ENCODE measurements at regions not wholly inside any gene's neighbourhood (a gene's known extent, or its start where the extent isn't known, plus 50 kb on each side); places are given as distances from the start of the nearest gene placed in this dataset.

DNA sequence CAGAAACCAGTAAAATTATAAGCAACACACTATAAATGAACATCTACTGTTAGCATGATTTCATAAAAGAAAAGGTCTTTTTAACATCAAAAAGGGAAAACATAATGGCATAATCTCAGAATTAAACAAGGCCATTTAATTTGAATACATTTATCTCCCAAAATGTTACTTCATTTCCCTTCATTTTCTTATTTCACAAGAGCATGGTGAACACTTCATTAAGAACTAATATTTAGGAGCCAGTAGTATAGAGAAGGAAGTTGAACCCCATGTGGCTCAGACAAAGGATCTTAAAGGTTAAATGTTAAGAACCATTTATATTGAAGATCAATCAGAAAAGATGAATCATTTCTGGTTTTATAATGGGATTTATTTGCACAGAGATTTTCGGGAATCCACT, 981.7 kb downstream of the TTLL7 start:
- ChIA-PET CTCF (no interaction called here), POLR2A (no interaction called here)

DNA sequence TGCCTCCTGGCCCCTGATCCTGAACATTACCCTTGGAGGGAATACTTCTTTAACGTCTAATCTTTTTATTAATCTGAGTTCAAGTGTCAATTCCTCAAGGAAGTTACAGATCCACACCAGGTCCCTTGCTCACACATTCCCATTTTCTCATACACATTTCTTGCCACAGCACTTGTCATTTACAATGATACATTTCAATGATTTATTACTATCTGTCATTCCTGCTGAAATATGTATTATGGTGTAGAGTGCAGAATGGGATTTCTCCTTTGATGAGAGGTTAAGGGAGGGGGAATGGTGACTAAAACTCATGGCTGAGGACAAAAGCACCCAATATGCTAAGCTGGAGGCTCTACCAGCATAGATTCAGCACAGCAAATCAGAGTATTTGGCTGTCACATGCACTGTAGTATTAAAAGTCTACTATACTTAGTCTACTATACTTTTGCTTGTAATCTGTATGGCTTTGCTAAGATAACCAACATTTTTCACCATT, 982.5 kb downstream of the TTLL7 start:
- CTCF ChIA-PET: no interaction called here
- POLR2A ChIA-PET: no interaction called here

DNA sequence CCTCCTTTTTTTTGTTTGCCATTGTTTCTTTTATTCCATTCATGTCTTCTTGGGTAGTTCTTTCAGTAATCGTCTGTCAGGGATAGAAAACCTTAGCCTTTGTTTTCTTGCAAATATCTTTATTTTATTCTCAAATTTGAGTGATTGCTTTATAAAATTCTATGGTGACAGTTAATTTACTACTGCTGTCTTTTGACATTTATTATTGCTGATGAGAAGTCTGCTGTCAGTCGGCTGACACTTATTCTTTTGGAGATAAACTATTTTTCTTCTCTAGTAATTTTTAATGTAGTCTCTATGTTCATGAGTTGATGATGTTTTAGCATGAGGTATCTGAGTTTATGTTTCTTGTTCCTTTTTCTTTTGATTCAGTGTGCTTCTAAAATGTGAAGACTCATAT, 983.8 kb downstream of the TTLL7 start:
- ChIA-PET POLR2A (no interaction called here), CTCF (no interaction called here)

GRCh38 chr1:83012950-83013349, 986.0 kb downstream of the TTLL7 start:
- POLR2A ChIA-PET: no interaction called here
- CTCF ChIA-PET: no interaction called here

DNA sequence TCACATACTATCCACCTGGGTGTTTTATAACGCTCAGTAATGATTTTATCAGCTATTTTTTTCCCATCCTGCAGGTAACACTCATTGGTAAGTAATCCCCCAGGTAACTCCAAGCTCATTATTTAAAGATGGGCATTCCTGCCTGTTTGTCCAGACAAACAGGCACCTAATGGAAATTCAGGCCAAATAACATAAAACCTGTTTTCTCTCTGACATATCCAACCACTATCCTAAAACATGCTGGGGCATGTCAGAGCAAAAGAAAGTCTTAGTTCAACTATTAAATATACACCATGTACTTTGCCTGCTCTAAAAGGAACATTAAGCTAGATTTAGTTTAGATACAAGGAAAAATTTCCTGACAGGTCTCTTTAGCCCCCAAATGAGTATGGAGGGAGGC, 987.7 kb downstream of the TTLL7 start:
- ChIA-PET POLR2A (no interaction called here), CTCF (no interaction called here)

GRCh38 chr1:83006271-83006670, 992.7 kb downstream of the TTLL7 start:
- ChIA-PET POLR2A (no interaction called here), CTCF (no interaction called here)

DNA sequence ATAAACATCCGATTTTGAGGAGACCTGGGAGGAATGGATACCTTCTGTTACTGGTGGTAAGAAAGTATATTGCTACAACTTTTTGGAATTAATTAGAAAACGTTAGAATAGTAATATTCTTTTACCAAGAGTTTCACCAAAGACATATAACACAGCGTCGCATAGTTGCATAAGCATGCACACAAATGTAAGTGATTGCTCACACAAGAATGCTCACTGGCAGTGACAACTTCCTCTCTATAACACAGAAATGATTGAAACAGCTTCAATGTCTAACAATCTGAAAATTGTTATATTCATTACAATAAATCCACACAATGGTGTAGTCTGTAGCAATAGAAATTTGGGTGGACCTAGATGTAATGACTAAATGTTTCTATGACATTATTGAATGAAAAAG, 998.6 kb downstream of the TTLL7 start:
- ChIA-PET POLR2A (no interaction called here), CTCF (no interaction called here)

DNA sequence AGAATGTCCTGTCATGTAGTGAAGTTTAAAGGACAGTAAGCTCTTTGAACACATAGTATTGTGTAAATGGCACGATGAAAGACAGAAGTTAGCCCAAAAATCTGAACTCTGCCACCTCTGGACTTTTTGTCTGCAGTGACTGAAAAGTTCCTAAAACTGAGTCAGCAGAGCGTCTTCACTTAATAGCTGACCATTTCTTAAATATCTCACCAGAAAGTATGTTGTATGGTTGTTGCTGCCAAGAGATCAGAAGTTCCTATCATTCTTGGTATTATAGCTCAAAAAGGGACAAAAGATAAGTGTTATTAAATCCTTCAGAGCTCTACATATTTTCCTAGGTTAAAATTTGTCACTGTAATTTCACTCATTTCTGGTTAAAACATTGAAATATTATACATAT, 1003.0 kb downstream of the TTLL7 start:
- CTCF ChIA-PET: no interaction called here
- POLR2A ChIA-PET: no interaction called here

DNA sequence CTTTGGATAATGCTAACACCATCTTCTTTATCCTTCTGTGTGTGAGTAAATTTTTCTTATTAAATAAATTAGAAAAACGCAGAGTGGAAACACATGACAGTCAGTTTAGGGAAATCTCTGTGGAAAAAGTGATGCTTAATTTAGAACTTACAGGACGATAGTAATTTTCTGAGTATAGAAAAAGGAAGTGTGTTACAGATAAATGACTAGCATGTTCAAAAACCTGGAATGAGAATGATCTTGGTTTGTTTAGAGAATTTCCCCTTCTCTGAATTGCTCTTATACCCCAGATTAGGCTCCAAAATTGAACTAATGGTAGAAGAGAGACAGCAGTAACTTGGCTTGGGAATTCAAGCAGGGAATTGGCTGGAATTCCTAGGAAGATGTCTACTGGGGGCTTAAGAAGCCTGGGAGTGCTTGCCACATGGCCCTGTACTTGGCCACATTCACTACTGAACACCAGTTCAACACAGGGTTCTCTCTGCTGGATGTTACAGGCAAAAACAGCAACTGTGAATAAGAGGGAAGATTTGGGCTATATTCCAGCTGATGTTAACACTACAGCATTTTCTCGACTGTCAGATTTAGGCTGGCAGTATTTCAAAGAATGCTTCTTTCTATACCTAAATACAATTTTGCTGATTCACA, 1004.2 kb downstream of the TTLL7 start:
- CTCF ChIA-PET: no interaction called here
- POLR2A ChIA-PET: no interaction called here

DNA sequence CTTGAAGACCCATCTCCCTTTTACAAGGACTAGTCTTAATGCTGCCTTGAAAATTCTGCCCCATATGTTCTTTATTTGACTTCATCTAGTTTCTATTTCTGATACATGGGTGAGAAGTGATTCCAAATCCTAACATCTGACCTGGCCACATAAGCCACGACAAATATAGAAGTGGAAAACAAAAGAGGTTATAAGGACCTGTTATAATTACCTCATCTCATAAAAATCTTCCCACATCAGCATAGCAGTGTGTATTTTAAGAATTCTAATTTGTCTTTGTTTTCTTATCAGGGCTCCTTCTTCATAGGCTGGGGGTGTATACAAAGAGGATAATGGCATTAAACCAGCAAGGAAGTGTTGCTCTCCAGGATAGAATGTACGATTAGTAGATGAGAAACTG, 1007.4 kb downstream of the TTLL7 start:
- ChIA-PET CTCF (no interaction called here), POLR2A (no interaction called here)

- POLR2A ChIA-PET: no interaction called here
- CTCF ChIA-PET: no interaction called here
These were observed 1019.2 kb downstream of the TTLL7 start for GRCh38 chr1:82979593-82980236.

DNA sequence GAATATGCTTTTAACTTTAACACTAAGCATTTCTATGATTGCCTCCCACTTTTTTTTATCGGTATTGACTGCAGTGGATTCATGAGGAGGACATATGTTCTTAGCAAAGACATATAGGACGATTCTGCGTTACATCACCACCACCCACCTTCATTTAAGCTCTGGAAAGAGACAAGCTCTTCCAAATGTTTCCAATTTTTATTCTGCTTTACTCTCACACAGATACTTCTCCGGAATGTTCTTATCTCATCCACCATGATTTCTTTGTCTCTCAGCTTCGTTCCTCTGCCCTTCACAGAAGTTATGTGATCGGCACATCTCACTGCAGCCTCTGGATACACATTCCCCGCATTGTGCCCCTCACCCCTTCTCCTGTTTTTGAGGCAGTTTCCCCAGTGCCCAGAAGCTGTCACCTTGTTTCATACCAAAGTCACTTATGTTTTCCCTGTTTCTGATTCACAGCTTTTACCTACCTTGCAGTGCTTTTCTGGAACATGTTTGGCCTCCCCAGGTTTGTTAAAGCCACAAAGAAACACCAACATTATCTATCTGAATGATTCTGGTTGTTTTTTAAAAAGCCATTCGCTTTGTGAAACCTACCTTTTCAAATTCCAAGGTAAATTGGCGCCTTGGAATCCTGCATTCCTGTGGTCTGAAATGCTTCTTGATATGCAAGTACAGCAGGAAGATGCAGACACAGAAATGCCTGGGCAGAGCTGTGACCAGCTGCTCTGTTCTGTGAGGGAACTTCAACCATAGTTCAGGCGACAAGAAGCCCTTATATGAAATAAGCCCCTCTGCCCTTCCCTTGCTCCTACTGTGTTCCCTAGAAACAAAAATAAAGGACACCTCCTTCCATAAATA, 1020.2 kb downstream of the TTLL7 start:
- CTCF ChIA-PET: no interaction called here
- POLR2A ChIA-PET: no interaction called here

- ChIA-PET POLR2A (no interaction called here), CTCF (no interaction called here)
These were observed 1025.9 kb downstream of the TTLL7 start for GRCh38 chr1:82972841-82973553.

GRCh38 chr1:82969340-82969739, 1029.6 kb downstream of the TTLL7 start:
- ChIA-PET CTCF (no interaction called here), POLR2A (no interaction called here)

GRCh38 chr1:82962658-82963057, 1036.3 kb downstream of the TTLL7 start:
- CTCF ChIA-PET: no interaction called here

DNA sequence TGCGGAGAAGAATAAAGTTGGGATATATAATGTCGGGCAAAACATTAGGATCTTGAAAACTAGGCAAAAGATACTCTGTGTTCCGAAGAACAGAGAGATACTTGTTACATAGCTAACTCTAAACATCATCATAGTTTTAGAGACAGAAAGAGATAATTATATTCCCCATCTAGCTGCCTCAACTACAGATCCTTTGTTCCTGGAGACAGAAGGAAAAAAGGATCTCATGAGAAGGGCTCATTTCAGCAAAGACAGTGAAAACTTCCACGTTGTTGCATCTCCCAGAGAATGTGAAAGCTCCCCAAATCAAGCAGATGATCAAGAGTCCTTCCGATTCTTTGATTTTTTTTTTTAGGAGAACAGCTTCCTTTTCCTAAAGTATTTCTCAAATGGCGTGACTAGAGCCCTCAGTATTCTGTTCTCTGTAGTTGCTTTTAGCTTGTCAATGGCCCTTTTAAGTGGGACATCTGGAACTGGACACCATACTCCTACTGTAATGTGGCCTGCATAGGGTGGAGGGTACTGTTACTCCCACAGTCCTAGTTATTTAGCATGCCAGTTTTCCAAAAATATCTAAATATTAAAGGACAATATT, 1048.2 kb downstream of the TTLL7 start:
- ChIA-PET CTCF (interaction anchor here (0.6 kb wide), 1 partner anchor 628 kb away, joined by 3 read pairs; no protein-coding TSS in a partner anchor), POLR2A (no interaction called here)

More at GRCh38 chr1:82962658-82963057, 1036.3 kb downstream of the TTLL7 start:
- POLR2A ChIA-PET: no interaction called here

DNA sequence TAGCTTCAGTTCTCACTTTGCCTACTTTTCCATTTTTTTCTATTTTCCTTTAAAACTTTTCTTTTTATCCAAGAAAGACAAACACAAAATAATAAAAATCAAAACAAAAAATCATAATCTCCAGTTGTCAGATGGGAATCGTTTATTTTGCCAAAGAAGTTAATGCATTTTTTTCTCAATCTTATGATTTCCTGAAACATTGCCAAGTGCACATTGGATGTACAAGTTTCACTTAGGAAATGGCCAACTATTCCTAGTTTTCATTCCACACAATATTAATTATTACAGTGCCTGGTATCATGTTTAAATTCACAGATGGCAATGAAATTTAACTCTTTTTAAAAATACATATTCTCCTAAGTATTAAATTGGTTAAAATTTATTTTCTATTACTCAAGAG, 1050.5 kb downstream of the TTLL7 start:
- CTCF ChIA-PET: no interaction called here
- POLR2A ChIA-PET: no interaction called here

GRCh38 chr1:82947278-82947677, 1051.7 kb downstream of the TTLL7 start:
- CTCF ChIA-PET: no interaction called here

GRCh38 chr1:82946096-82946605, 1052.8 kb downstream of the TTLL7 start:
- CTCF ChIA-PET: no interaction called here
- POLR2A ChIA-PET: no interaction called here

More at GRCh38 chr1:82947278-82947677, 1051.7 kb downstream of the TTLL7 start:
- POLR2A ChIA-PET: no interaction called here

DNA sequence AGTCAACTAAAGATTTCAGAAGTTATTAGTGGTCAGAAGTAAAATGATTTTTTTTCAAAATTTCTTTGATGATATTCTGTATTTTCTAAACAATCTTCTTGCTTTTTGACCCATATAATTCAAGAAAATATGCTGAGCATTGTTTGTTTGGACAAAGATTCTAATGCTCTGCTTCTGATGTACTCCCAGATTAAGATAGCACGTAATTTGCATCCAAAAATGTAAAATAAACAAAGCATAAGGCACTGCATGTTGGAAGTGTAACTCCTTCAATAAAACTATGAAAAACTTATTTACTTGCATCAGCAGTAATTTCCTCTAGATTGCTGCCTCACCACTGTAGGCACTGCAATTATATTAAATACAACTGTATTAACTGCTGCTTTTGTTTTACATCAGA, 1054.1 kb downstream of the TTLL7 start:
- POLR2A ChIA-PET: no interaction called here
- CTCF ChIA-PET: no interaction called here
